ENCODE measurements at regions not wholly inside any gene's neighbourhood (a gene's known extent, or its start where the extent isn't known, plus 50 kb on each side); places are given as distances from the start of the nearest gene placed in this dataset.
"Not testable (repeated sequence)": the region's sequence is repeated elsewhere in the genome, so short reads cannot be mapped to it uniquely, and the experiment has no call there.

DNA sequence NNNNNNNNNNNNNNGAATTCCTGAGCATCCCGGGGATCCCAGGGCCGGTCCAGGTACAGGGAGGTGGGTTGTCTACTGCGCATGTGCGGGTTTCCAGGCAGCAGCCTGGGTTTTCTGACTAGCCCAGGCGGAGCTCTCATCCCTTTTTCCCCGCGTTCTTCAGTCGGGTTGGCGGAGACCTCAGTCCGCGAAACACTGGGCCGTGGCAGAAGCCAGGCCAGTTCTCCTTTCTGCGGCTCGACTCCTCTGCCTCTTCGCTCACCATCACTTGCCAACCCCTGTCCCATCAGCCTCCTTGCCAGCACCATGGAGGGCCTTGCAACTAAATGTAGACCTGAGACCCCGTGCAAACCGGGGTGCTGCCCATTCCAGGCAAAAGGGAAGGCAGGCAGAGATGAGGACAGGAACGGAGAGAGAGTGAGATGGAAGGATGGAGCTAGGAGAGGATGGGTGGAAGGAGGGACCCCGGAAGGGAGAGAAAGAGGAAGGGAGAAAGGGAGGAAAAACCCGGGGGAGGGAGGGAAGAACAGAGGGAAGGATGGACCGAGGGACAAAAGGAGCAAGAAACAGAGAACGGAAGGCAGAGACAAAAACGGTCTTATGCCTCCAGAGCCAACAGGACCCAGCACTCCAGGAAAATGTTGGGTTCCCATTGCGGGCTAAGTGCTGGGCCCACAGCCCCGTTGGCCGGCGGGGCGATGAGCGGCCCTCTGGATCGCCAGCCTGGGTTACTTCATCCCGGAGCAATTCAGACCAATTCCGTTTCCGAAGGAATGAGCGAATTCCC lies 445.4 kb upstream of the DEFB115 start:
- intact Hi-C loops (cut with DNase I, micrococcal nuclease), result no loop called here
- DNase-seq (peak; percentile 14 to 26), ATAC-seq (no peak)

DNA sequence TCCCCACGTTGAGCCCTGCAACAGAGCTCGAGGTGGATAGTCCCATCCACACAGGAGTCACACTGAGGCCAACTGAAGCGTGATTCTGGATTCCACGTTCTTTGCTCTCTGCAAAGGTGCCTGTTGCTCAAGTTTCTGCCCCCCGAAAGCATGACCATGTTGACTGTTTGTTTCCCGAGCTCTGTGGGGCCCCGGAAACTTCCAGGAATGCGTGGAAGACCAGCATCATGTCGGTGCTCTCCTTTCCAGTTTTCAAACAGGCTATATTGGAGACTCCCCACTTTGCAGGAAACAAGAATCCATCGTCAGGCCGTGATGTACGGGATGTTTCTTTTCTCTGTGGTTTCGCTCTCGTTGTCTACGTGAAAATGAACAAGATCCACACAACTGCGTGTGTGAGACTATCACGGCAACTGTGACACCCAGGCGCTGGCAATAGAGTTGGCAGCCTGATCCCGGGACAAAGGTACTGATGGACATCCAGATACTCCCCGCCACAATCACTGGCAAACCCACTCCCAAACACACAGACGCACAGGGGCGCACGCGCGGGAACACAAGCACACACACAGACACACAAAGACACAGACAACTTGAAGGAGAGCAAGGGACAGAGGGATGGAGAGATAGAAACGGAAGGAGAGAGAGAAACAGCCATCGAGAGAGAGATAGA lies 444.6 kb upstream of the DEFB115 start:
- DNase-seq (no peak), ATAC-seq (no peak)
- intact Hi-C loops (cut with DNase I, micrococcal nuclease), result no loop called here

DNA sequence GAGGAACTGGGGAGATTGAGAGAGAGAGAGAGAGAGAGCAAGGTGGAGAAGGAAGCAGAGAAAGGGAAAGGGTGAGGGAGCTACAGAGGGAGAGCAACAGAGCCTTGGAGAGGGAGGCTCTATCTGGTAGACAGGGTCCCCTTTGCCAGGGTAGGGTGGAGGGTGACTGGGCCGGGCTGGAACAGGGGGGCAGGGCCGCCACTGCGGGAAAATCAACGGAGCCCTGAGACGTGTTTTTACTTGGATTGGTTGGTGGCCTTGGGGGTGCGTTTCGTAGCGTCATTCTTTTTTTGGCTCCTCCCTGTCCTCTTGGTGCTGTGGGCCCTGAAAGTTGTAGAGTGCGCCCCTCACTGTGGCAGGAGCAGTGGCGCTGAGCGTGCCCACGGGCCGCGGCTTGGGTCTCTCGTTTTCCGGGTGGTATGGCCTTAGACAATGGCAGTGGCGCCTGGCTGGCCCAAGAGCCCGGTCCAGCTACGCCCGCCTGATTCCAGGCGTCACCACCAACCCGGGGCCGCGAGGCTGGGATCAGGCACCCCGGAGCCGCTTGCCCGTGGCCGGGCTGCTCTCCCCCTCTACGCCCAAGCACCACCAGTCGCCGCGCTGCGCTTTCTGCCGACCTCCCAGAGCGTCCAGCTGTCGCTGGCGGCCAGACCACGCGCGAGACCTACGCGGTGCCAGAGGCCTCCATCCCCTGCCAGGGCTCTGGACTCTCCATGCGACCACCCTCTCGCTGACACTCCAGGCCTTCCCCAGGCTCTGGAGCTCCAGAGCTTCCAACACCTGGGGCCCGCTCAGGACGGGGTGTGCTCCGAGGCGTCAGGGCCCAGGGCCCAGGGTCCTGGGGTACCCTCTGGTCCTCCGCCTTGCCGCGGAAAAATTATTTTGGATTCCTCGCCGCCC lies 443.8 kb upstream of the DEFB115 start:
- ATAC-seq; intact Hi-C loops (cut with DNase I, micrococcal nuclease): not testable (repeated sequence)
- DNase-seq, result peak in 1 of 2 donors; percentile 34

DNA sequence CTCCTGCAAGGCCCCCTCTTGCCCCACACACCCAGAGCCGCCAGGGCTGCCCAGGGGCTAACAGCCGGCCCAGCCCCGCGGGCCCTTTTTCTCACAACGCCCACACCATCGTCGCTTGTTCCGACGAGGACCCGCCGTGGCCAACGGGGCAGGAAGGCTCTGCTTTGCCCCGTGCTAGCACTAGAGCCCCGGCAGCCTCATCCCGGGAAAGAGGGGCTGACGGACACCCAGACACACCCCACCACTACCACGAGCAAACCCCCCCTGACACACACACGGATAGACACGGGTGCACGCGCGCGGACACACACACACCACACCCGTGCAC lies 443.2 kb upstream of the DEFB115 start:
- DNase-seq, result peak in 1 of 2 donors; percentile 31
- intact Hi-C loops (cut with DNase I, micrococcal nuclease); ATAC-seq: not testable (repeated sequence)

DNA sequence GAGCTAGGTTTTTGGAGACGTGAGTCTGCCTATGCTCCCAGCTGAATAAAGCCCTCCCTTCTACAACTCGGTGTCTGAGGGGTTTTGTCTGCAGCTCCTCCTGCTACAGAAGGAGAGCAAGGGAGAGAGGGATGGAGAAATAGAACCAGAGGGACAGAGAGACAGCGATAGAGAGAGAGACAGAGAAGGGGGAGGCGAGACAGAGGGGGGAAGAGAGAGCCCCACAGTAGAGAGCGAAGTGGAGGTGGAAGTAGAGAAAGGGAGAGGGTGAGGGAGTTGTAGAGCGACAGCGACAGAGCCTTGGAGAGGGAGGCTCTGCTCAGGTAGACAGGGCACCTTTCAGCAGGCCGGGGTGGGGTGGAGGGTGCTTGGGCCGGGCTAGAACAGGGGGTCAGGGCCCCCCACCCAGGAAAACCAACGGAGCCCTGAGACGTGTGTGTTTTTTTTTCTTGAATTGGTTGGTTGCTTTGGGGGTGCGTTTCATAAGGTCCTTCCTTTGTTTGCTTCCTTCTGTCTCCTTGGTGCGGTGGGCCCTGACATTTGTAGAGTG lies 442.4 kb upstream of the DEFB115 start:
- intact Hi-C loops (cut with DNase I, micrococcal nuclease); ATAC-seq: not testable (repeated sequence)
- peak in 1 of 2 donors; percentile 31 for DNase-seq

DNA sequence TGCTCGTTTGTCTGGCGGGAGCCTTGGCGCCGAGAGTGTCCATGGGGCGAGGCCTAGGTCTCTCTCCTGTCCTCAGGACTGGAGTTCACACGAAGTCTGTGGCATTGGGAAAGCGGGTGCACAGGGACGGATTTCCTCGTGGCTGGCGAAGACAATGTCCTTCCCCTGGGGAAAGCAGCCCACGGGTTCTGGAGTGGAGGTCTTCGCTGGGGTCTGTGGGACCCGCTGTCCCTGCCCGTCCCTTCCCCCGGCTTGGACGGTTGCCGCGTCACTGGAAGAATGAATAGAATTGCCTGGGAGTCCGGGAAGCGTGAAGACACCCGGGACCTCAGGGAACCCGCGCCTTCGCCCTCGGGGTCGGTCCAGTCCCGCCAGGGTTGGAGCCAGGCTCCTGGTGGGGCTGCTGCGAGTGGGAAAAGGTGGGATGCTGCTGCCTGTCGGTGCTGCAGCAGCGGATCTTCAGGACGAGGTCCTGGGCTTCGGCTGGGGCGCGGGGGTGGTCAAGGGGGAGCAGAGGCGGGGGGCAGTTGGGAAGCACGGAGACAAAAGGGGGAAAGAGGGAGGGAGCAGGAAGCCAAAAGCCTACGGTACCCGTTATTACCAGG lies 441.8 kb upstream of the DEFB115 start:
- DNase-seq (no peak), ATAC-seq (no peak)
- intact Hi-C loops (cut with DNase I, micrococcal nuclease), result no loop called here

DNA sequence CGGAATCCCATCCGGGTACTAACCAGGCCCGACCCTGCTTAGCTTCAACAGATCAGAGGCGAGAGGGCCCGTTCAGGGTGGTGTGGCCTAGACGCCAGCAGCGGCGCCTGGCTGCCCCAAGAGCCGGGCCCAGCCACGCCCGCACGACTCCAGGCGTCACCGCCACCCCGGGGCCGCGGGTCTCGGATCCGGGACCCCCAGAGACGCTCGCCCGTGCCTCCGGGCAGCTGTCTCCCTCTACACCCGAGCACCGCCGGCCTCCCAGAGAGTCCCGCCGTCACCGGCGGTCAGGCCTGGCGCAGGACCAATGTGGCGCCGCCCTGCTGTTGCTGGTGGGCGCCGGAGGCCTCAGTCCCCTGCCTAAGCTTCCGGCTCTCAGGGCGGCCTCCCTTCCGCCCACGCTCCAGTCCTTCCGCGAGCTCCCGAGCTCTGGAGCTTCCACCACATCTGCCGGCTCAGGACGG lies 441.2 kb upstream of the DEFB115 start:
- intact Hi-C loops (cut with DNase I, micrococcal nuclease), result no loop called here
- ATAC-seq (no peak), DNase-seq (no peak)

DNA sequence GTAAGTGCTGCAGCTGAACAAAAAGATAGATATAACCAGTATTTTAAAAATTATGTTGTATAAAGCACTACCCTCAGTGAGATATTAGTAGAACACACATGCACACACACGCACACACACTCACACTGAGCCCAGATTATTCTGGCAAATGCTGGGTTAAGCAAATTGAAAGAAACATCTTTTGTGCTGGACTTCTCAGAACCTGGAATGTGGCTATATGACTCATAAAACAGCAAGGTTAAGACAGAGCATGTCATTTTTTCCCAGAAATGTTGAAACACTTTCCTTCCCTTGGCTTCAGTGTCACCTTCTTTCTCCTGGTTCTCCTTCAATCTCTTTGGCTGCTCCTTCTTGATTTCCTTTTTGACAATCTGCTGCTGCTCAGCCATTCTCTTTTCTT lies 435.8 kb upstream of the DEFB115 start:
- DNase-seq; intact Hi-C loops (cut with DNase I, micrococcal nuclease); ATAC-seq: not testable (repeated sequence)

DNA sequence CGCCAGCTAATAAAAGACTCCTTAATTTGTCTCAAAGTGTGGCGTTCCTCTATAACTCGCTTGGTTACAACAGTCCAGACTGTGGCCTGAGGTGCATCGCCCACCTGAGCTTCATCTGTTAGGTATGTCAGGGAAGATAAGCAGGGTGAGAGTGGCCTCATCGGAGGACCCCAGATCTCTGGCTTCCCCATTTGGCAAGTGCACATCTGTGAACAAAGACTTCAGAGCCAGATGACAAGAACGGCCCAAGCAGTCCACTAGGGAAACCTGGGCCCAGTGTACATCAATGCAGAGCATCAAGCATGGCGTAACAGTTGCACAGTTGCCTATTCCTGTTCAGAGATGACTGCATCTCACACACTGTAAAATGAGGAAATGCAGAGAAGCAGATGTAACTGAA lies 432.8 kb upstream of the DEFB115 start:
- intact Hi-C loops (cut with DNase I, micrococcal nuclease); ATAC-seq: not testable (repeated sequence)

DNA sequence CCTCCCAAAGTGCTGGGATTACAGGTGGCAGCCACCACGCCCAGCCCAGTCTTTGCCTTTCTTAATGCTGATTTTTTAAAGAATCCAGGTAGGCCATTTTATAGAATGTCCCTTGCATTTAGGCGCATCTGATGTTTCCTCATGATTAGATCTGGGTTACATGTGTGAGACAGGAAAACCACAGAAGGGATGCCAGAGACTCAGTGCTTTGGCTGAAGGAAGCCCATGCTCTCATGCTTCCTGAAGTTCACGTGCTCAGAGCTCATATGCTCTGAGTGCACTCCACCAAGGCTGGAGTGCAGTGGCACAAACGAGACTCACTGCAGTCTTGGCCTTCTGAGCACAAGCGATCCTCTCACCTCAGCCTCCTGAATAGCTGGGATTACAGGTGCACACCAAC lies 411.5 kb upstream of the DEFB115 start:
- intact Hi-C loops (cut with DNase I, micrococcal nuclease); ATAC-seq; DNase-seq: not testable (repeated sequence)

More for the DNA sequence above, 432.8 kb upstream of the DEFB115 start:
- DNase-seq, result not testable (repeated sequence)

DNA sequence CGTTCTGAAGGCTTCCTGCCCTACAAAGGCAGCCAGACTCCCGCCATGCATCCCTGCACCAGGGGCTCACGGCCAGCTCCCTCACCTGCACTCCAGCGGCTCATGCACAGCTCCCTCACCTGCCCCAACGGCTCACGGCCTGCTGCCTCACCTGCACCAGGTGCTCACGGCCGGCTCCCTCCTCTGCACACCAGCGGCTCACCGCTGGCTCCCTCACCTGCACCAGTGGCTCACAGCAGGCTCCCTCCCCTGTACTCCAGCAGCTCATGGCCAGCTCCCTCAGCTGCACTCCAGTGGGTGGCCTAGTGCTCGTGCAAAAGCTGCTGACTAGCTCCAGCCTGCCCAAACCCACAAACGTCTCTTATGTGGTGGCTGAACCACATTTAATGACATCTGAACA lies 389.2 kb upstream of the DEFB115 start:
- DNase-seq; ATAC-seq; intact Hi-C loops (cut with DNase I, micrococcal nuclease): not testable (repeated sequence)

DNA sequence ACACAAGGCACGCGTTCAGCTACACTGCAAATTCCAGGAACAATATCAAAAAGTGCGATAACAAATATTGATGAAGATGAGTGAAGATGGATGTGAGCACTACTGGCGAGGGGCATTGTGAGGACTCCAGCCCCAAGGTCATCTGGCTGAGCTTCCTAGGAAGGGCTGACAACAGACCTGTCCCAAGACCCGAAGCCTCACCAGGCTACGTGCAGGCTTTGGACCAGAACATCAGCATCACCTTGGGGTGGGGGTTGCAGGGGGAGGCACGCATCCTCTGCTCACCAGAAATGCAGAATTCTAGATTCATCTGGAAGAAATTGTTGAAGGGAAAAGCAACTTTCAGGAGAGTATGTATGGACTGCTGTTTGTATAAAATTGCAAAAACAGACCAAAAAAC lies 386.3 kb upstream of the DEFB115 start:
- intact Hi-C loops (cut with DNase I, micrococcal nuclease); DNase-seq; ATAC-seq: not testable (repeated sequence)

DNA sequence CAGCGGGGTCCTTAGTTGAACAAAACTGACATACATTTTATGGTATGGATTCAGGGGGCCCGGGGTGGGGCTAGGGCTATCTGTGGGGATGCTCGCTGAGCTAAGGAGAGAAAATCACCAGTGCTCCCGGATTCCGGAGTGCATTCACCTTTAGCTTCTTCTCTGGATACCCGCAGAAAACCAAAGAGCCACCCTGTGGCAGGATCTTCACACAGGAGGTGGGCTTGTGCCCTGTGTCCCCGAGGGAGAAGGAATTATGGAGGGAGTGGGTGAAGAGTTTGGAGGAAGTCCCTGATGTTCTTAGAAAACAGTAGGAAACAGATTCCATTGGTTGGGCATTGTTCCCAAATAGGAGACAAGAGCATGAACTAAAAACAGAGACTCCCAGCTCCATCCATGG lies 385.2 kb upstream of the DEFB115 start:
- ATAC-seq; DNase-seq; intact Hi-C loops (cut with DNase I, micrococcal nuclease): not testable (repeated sequence)

DNA sequence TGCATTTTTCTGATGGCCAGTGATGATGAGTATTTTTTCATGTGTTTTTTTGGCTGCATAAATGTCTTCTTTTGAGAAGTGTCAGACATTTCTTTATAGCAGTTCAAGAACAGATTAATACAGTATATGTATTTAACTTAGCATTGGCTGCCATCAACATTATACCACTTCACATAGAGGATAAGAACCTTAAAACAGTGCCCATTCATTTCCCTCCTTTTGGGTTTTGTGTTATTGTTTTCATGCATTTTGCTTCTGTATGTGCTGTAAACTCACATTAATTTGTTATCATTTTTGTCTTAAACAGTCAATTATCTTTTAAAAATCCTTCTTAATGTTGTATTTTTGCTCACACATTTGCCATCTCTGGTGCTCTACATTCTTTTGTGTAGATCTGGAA lies 381.6 kb upstream of the DEFB115 start:
- DNase-seq; ATAC-seq; intact Hi-C loops (cut with DNase I, micrococcal nuclease): not testable (repeated sequence)

DNA sequence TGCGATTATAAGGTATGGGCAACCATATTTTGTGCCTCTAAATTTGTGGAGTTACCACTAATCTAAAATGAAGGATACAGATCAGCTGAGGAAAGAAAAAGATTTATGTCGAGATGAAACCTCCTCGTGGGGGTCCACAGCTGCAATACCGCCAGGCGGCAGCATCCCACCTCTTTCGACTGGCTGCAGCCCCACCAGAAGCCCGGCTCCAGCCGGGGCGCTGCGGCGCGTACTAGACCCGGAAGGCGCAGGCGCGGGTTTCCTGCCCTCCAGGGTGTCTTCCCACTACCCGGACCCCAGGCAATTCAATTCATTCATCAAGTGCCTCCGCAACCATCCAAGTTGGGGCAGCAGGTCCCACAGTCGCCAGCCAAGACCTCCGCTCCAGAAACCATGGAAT lies 366.1 kb upstream of the DEFB115 start:
- DNase-seq; ATAC-seq; intact Hi-C loops (cut with DNase I, micrococcal nuclease): not testable (repeated sequence)

DNA sequence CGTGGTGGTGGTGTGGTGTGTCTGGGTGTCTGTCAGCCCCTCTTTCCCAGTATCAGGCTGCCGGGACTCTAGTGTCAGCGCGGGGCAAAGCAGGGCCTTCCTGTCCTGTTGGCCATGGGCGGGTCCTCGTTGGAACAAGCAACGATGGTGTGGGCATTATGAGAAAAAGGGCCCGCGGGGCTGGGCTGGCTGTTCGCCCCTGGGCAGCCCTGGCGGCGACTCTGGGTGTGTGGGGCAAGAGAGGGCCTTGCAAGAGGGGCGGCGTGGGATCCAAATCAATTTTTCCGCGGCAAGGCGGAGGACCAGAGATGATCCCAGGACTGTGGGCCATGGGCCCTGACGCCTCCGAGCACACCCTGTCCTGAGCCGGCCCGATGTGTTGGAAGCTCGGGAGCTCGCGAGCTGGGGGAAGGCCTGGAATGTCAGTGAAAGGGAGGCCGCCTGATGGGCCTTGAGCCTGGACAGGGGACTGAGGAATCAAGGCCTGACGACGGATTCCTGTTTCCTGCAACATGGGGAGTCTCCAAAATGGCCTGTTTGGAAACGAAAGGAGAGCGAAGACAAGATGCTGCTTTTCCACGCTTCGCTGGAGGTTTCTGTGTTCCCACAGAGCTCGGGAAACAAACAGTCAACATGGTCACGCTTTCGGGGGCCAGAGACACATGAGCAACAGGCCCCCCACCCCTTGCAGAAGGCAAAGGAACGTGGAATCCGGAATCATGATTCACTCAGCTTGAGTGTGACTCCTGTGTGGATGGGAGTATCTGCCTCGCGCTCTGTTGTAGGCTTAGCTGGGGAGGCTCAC lies 364.7 kb upstream of the DEFB115 start:
- ATAC-seq, result no peak
- intact Hi-C loops (cut with DNase I, micrococcal nuclease), result no loop called here
- DNase-seq, result no peak

Measured in left colon (tissue), 2 donors.